A673 (cell line): ENCODE measurements at regions not wholly inside any gene's neighbourhood (a gene's known extent, or its start where the extent isn't known, plus 50 kb on each side); places are given as distances from the start of the nearest gene placed in this dataset.

ENCODE experiments used
- EZH2 ChIP-seq: fragments of 200-600 bp; sonication (generic); IDR thresholded peaks from 2 replicates; pipeline ENCODE4 v1.6.1; 2017; ENCODE audit warnings: borderline replicate concordance, low read depth, mild to moderate bottlenecking, mixed read lengths, antibody characterized with exemption, low read length; ENCODE audit not compliant: poor library complexity, severe bottlenecking
- TF ChIP-seq, protein P1 (sequence below): fragments of 300-800, 200-600 bp; sonication (generic); conservative IDR thresholded peaks from 2 replicates; pipeline ENCODE4 v1.5.1; 2017; ENCODE audit warnings: low read depth, mild to moderate bottlenecking, antibody characterized with exemption, low read length, moderate library complexity, mixed read lengths

DNA sequence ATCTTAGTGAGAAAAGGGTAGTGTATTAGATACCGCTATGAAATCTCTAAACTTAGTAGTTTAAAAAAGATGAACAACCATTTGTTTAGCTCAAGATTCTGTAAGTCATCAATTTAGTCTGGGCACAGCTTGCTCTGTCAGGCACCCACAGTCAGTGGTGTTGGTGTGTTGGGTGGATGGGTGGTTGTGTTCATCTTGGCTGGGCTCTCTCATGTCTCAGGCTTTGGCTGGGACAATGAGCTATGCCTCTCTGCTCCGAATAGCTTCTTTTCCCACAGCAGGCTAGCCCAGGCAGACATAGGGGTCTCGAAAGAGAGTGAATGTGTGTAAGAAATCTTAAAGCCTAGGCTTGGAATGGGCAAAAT is 127.0 kb upstream of the GATB start:
- TF ChIP-seq, protein P1, sequence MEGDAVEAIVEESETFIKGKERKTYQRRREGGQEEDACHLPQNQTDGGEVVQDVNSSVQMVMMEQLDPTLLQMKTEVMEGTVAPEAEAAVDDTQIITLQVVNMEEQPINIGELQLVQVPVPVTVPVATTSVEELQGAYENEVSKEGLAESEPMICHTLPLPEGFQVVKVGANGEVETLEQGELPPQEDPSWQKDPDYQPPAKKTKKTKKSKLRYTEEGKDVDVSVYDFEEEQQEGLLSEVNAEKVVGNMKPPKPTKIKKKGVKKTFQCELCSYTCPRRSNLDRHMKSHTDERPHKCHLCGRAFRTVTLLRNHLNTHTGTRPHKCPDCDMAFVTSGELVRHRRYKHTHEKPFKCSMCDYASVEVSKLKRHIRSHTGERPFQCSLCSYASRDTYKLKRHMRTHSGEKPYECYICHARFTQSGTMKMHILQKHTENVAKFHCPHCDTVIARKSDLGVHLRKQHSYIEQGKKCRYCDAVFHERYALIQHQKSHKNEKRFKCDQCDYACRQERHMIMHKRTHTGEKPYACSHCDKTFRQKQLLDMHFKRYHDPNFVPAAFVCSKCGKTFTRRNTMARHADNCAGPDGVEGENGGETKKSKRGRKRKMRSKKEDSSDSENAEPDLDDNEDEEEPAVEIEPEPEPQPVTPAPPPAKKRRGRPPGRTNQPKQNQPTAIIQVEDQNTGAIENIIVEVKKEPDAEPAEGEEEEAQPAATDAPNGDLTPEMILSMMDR = no peak
- TF ChIP-seq EZH2 = no peak
